ENCODE measurements at regions not wholly inside any gene's neighbourhood (a gene's known extent, or its start where the extent isn't known, plus 50 kb on each side); places are given as distances from the start of the nearest gene placed in this dataset.

DNA sequence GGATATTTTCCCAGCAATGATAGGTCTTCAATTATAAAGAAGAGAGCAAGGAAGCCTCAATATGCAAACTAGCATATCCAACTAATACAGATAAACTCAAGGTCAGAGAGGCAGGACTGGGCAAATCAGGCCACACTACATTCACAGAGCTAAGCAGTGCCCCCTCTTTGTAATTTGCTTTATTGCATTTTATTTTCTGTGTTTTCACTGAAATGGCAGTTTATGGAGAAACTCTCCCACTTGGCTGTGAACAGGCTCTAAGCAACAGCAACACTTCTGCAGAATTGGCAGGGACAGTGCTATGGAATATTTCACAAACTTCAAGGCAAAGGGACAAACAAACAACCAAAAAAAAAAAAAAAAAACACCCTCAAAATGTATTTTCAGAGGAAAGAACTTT, 93.4 kb upstream of the SOD1 start:
- no peak for TF ChIP-seq POLR2A (IDR thresholded peaks at IDR 0.05)
- TF ChIP-seq, protein P1, sequence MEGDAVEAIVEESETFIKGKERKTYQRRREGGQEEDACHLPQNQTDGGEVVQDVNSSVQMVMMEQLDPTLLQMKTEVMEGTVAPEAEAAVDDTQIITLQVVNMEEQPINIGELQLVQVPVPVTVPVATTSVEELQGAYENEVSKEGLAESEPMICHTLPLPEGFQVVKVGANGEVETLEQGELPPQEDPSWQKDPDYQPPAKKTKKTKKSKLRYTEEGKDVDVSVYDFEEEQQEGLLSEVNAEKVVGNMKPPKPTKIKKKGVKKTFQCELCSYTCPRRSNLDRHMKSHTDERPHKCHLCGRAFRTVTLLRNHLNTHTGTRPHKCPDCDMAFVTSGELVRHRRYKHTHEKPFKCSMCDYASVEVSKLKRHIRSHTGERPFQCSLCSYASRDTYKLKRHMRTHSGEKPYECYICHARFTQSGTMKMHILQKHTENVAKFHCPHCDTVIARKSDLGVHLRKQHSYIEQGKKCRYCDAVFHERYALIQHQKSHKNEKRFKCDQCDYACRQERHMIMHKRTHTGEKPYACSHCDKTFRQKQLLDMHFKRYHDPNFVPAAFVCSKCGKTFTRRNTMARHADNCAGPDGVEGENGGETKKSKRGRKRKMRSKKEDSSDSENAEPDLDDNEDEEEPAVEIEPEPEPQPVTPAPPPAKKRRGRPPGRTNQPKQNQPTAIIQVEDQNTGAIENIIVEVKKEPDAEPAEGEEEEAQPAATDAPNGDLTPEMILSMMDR (IDR thresholded peaks at IDR 0.05): peak; percentile 34 to 65 (median 37)
